ENCODE measurements at regions not wholly inside any gene's neighbourhood (a gene's known extent, or its start where the extent isn't known, plus 50 kb on each side); places are given as distances from the start of the nearest gene placed in this dataset.

GRCh38 chr18:60018618-60019462, 119.0 kb downstream of the PMAIP1 start:
- TF ChIP-seq EZH2 (IDR thresholded peaks at IDR 0.05; ENCODE audit: low read length, missing control alignments) (no peak), CTCF (conservative IDR thresholded peaks at IDR 0.05 in 1 of 2, IDR thresholded peaks at IDR 0.05 in 1 of 2; ENCODE audit: low read depth in 1 of 2, low read length in 2 of 2) (no peak)
